ENCODE measurements at regions not wholly inside any gene's neighbourhood (a gene's known extent, or its start where the extent isn't known, plus 50 kb on each side); places are given as distances from the start of the nearest gene placed in this dataset.

DNA sequence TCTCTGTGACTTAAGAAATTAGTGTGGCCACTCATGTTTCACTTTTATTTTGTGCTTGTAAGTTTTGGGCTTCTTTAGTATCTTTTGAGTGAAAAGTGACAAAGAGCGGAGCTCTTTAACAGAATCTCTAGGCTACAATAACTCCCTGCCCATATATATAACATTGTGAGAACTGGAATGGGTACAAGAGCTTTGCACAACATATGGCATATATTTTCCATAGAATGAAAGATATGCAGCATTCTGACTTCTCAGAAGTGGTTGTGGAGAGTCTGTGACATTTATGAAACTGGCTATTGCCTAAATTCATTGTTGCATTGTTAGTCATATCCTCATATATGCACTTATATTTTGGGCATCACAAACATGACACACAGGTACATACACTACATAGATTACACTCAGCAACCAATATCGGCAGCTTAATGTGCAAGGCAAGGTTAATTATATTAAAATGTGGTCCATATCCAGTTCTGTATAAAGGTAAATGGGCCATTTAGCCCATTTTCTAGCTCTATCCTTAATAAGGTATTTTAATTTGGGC, 1148.2 kb downstream of the FAM181B start:
- TF ChIP-seq, protein P1, sequence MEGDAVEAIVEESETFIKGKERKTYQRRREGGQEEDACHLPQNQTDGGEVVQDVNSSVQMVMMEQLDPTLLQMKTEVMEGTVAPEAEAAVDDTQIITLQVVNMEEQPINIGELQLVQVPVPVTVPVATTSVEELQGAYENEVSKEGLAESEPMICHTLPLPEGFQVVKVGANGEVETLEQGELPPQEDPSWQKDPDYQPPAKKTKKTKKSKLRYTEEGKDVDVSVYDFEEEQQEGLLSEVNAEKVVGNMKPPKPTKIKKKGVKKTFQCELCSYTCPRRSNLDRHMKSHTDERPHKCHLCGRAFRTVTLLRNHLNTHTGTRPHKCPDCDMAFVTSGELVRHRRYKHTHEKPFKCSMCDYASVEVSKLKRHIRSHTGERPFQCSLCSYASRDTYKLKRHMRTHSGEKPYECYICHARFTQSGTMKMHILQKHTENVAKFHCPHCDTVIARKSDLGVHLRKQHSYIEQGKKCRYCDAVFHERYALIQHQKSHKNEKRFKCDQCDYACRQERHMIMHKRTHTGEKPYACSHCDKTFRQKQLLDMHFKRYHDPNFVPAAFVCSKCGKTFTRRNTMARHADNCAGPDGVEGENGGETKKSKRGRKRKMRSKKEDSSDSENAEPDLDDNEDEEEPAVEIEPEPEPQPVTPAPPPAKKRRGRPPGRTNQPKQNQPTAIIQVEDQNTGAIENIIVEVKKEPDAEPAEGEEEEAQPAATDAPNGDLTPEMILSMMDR (IDR thresholded peaks at IDR 0.05; ENCODE audit: control extremely low read depth, extremely low read depth) = no peak
- Histone ChIP-seq H3K4me3 (no peak overlapping the region), H3K27ac (ENCODE audit: low read depth in 1 of 2, low read length in 1 of 2) (no peak overlapping the region), H3K36me3 (ENCODE audit: control insufficient read depth in 4 of 4, insufficient read depth in 4 of 4, low read length in 4 of 4) (no peaks in the 10 kb centered on the region), H3K9ac (ENCODE audit: insufficient read depth in 1 of 2, low read length in 2 of 2) (no peak overlapping the region), H3K4me1 (ENCODE audit: control insufficient read depth in 5 of 5, insufficient read depth in 5 of 5, low read length in 5 of 5) (no peaks in the 10 kb centered on the region), H3K27me3 (ENCODE audit: control insufficient read depth in 3 of 3, insufficient read depth in 3 of 3, low read length in 2 of 3) (no peaks in the 10 kb centered on the region), H3K9me3 (ENCODE audit: control insufficient read depth in 4 of 4, insufficient read depth in 3 of 4, low read length in 3 of 4) (peaks cover 0 to 4% (median 0%) of the 10 kb centered on the region in 4 donors)
- DNase-seq (no peak), ATAC-seq (ENCODE audit: insufficient read depth, low FRiP score) (no peak)
- WGBS, 2 donors = 75 to 98% methylated on average over 2 of the region's 2 CpGs

DNA sequence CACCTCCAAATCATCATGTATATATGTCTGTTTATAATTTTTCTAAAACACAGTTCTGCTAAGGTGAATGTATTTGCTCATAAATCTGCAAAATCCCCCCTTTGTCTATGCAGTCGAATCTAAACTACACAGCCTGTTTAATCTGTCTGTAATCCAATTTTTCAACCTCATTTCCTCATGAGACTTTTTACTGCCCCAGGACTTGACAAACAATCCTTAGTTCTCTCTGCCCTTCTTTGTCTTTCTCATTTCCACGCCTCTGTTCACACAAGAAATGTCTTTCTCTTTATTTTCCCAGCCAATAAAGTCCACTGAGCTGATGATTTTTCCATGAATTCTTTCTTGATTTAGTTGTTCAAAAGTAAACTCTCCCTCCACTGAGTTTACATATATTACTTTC, 1154.3 kb downstream of the FAM181B start:
- Histone ChIP-seq H3K4me3 (no peak overlapping the region), H3K27me3 (ENCODE audit: control insufficient read depth in 3 of 3, insufficient read depth in 3 of 3, low read length in 2 of 3) (no peaks in the 10 kb centered on the region), H3K9ac (ENCODE audit: insufficient read depth in 1 of 2, low read length in 2 of 2) (no peak overlapping the region), H3K9me3 (ENCODE audit: control insufficient read depth in 4 of 4, insufficient read depth in 3 of 4, low read length in 3 of 4) (peaks cover 0 to 4% (median 0%) of the 10 kb centered on the region in 4 donors), H3K4me1 (ENCODE audit: control insufficient read depth in 5 of 5, insufficient read depth in 5 of 5, low read length in 5 of 5) (no peaks in the 10 kb centered on the region), H3K36me3 (ENCODE audit: control insufficient read depth in 4 of 4, insufficient read depth in 4 of 4, low read length in 4 of 4) (no peaks in the 10 kb centered on the region), H3K27ac (ENCODE audit: low read depth in 1 of 2, low read length in 1 of 2) (no peak overlapping the region)
- DNase-seq (no peak), ATAC-seq (ENCODE audit: insufficient read depth, low FRiP score) (no peak)
- WGBS, 2 donors = 51 to 67% methylated on average over 2 of the region's 2 CpGs
- TF ChIP-seq, protein P1 (IDR thresholded peaks at IDR 0.05; ENCODE audit: control extremely low read depth, extremely low read depth) = no peak

DNA sequence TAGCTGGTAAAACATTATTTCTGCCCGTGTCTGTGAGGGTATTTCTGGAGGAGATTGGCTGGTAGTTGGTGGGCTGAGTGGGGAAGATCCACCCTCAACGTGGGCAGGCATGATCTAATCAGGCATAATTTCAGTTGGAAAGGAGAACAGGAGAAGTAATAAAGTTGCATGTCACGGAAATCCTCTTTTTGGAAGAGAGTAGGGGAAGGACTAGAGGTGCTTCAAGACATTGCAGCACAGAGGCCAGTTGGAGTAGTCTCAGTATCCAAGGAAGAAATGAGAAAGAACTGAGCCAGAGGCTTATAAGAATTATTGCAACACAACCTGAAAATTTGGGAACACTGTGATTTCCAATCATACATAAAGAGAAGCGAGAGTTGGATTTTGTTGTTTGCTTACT, 1155.1 kb downstream of the FAM181B start:
- WGBS, 2 donors = 57 to 64% methylated on average over 4 of the region's 4 CpGs
- Histone ChIP-seq H3K4me3 (no peak overlapping the region), H3K9me3 (ENCODE audit: control insufficient read depth in 4 of 4, insufficient read depth in 3 of 4, low read length in 3 of 4) (peaks cover 0 to 4% (median 0%) of the 10 kb centered on the region in 4 donors)

More for the DNA sequence above, 1155.1 kb downstream of the FAM181B start:
- H3K27me3 ChIP-seq (ENCODE audit: control insufficient read depth in 3 of 3, insufficient read depth in 3 of 3, low read length in 2 of 3) = no peaks in the 10 kb centered on the region
- H3K9ac ChIP-seq (ENCODE audit: insufficient read depth in 1 of 2, low read length in 2 of 2) = no peak overlapping the region
- ATAC-seq (ENCODE audit: insufficient read depth, low FRiP score) (no peak), DNase-seq (no peak)
- no peak overlapping the region for H3K27ac ChIP-seq (ENCODE audit: low read depth in 1 of 2, low read length in 1 of 2)
- no peaks in the 10 kb centered on the region for H3K36me3 ChIP-seq (ENCODE audit: control insufficient read depth in 4 of 4, insufficient read depth in 4 of 4, low read length in 4 of 4)
- H3K4me1 ChIP-seq (ENCODE audit: control insufficient read depth in 5 of 5, insufficient read depth in 5 of 5, low read length in 5 of 5) = no peaks in the 10 kb centered on the region
- TF ChIP-seq, protein P1 (IDR thresholded peaks at IDR 0.05; ENCODE audit: control extremely low read depth, extremely low read depth) = no peak

All from lung (tissue), 11 donors.